ENCODE measurements at regions not wholly inside any gene's neighbourhood (a gene's known extent, or its start where the extent isn't known, plus 50 kb on each side); places are given as distances from the start of the nearest gene placed in this dataset.

GRCh38 chr2:60370814-60371213 is 182.6 kb downstream of the BCL11A start:
- H2AFZ ChIP-seq, result no peak overlapping the region
- no peaks in the 10 kb centered on the region for H3K9me3 ChIP-seq (ENCODE audit: low read depth)
- H3K79me2 ChIP-seq (ENCODE audit: insufficient read depth), result no peaks in the 10 kb centered on the region
- no peak for TF ChIP-seq EZH2phosphoT487 (IDR thresholded peaks at IDR 0.05; ENCODE audit: insufficient read depth, low read depth)
- TF ChIP-seq EZH2 (IDR thresholded peaks at IDR 0.05; ENCODE audit: insufficient read depth, poor library complexity, severe bottlenecking), result no peak
- no peak overlapping the region for H3K9ac ChIP-seq
- in situ Hi-C loops (cut with MboI), result no loop called here
- no peaks in the 10 kb centered on the region for H3F3A ChIP-seq (ENCODE audit: insufficient read depth)
- no peak overlapping the region for H3K4me3 ChIP-seq
- no peaks in the 10 kb centered on the region for H3K36me3 ChIP-seq (ENCODE audit: low read depth)
- H3K4me2 ChIP-seq (ENCODE audit: unreplicated experiment), result no peak overlapping the region
- no peaks in the 10 kb centered on the region for H3K9me2 ChIP-seq (ENCODE audit: insufficient read depth)
- no peaks in the 10 kb centered on the region for H3K4me1 ChIP-seq (ENCODE audit: insufficient read depth)
- H3K27ac ChIP-seq, result no peak overlapping the region
- 42 to 47% methylated on average over 4 of the region's 4 CpGs for WGBS, 2 experiments (ENCODE audit: low coverage in 1 of 2, low lambda C conversion rate in 2 of 2, missing lambda C conversion rate in 2 of 2)
- H3K27me3 ChIP-seq (replicated peaks; ENCODE audit: insufficient read depth), result no peaks in the 10 kb centered on the region
- no peak for DNase-seq
- no peaks in the 10 kb centered on the region for H4K20me1 ChIP-seq (ENCODE audit: insufficient read depth)

- Histone ChIP-seq H3K9ac (no peak overlapping the region), H3K27ac (no peak overlapping the region), H2AFZ (no peak overlapping the region), H3F3A (ENCODE audit: insufficient read depth) (no peaks in the 10 kb centered on the region), H3K9me3 (ENCODE audit: low read depth) (no peaks in the 10 kb centered on the region), H3K4me2 (ENCODE audit: unreplicated experiment) (no peak overlapping the region), H3K9me2 (ENCODE audit: insufficient read depth) (no peaks in the 10 kb centered on the region), H3K79me2 (ENCODE audit: insufficient read depth) (no peaks in the 10 kb centered on the region), H3K36me3 (ENCODE audit: low read depth) (no peaks in the 10 kb centered on the region), H3K27me3 (replicated peaks; ENCODE audit: insufficient read depth) (no peaks in the 10 kb centered on the region), H3K4me1 (ENCODE audit: insufficient read depth) (no peaks in the 10 kb centered on the region), H4K20me1 (ENCODE audit: insufficient read depth) (no peaks in the 10 kb centered on the region), H3K4me3 (no peak overlapping the region)
- no peak for TF ChIP-seq EZH2phosphoT487 (IDR thresholded peaks at IDR 0.05; ENCODE audit: insufficient read depth, low read depth)
- TF ChIP-seq EZH2 (IDR thresholded peaks at IDR 0.05; ENCODE audit: insufficient read depth, poor library complexity, severe bottlenecking), result no peak
- WGBS, 2 experiments (ENCODE audit: low coverage in 1 of 2, low lambda C conversion rate in 2 of 2, missing lambda C conversion rate in 2 of 2), result 54 to 57% methylated on average over 2 of the region's 2 CpGs
- in situ Hi-C loops (cut with MboI), result no loop called here
- DNase-seq, result no peak
These were observed 185.0 kb downstream of the BCL11A start for GRCh38 chr2:60368456-60368855.

- Histone ChIP-seq H3K4me2 (ENCODE audit: unreplicated experiment) (no peak overlapping the region), H3K4me1 (ENCODE audit: insufficient read depth) (no peaks in the 10 kb centered on the region), H4K20me1 (ENCODE audit: insufficient read depth) (no peaks in the 10 kb centered on the region), H3K79me2 (ENCODE audit: insufficient read depth) (no peaks in the 10 kb centered on the region), H3K9me3 (ENCODE audit: low read depth) (no peaks in the 10 kb centered on the region), H3K27me3 (replicated peaks; ENCODE audit: insufficient read depth) (no peaks in the 10 kb centered on the region), H3K4me3 (no peak overlapping the region), H2AFZ (no peak overlapping the region), H3K36me3 (ENCODE audit: low read depth) (no peaks in the 10 kb centered on the region), H3K9ac (no peak overlapping the region), H3K27ac (no peak overlapping the region), H3F3A (ENCODE audit: insufficient read depth) (no peaks in the 10 kb centered on the region), H3K9me2 (ENCODE audit: insufficient read depth) (no peaks in the 10 kb centered on the region)
- DNase-seq, result no peak
- TF ChIP-seq EZH2phosphoT487 (IDR thresholded peaks at IDR 0.05; ENCODE audit: insufficient read depth, low read depth) (no peak), EZH2 (IDR thresholded peaks at IDR 0.05; ENCODE audit: insufficient read depth, poor library complexity, severe bottlenecking) (no peak)
- WGBS, 2 experiments (ENCODE audit: low coverage in 1 of 2, low lambda C conversion rate in 2 of 2, missing lambda C conversion rate in 2 of 2), result 60 to 68% methylated on average over 4 of the region's 4 CpGs
- in situ Hi-C loops (cut with MboI), result no loop called here
These were observed 187.2 kb downstream of the BCL11A start for GRCh38 chr2:60366135-60366712.

- Histone ChIP-seq H3K36me3 (ENCODE audit: low read depth) (no peaks in the 10 kb centered on the region), H3K27ac (no peak overlapping the region), H3K4me2 (ENCODE audit: unreplicated experiment) (no peak overlapping the region), H3F3A (ENCODE audit: insufficient read depth) (no peaks in the 10 kb centered on the region), H2AFZ (no peak overlapping the region), H3K4me1 (ENCODE audit: insufficient read depth) (no peaks in the 10 kb centered on the region), H3K9me3 (ENCODE audit: low read depth) (no peaks in the 10 kb centered on the region), H3K27me3 (replicated peaks; ENCODE audit: insufficient read depth) (no peaks in the 10 kb centered on the region), H3K79me2 (ENCODE audit: insufficient read depth) (no peaks in the 10 kb centered on the region), H3K4me3 (no peak overlapping the region), H3K9me2 (ENCODE audit: insufficient read depth) (no peaks in the 10 kb centered on the region), H4K20me1 (ENCODE audit: insufficient read depth) (no peaks in the 10 kb centered on the region), H3K9ac (no peak overlapping the region)
- DNase-seq, result no peak
- TF ChIP-seq EZH2 (IDR thresholded peaks at IDR 0.05; ENCODE audit: insufficient read depth, poor library complexity, severe bottlenecking) (no peak), EZH2phosphoT487 (IDR thresholded peaks at IDR 0.05; ENCODE audit: insufficient read depth, low read depth) (no peak)
- WGBS, 2 experiments (ENCODE audit: low coverage in 1 of 2, low lambda C conversion rate in 2 of 2, missing lambda C conversion rate in 2 of 2), result 67 to 72% methylated on average over 5 of the region's 5 CpGs
- in situ Hi-C loops (cut with MboI), result no loop called here
These were observed 187.9 kb downstream of the BCL11A start for GRCh38 chr2:60365556-60365955.

DNA sequence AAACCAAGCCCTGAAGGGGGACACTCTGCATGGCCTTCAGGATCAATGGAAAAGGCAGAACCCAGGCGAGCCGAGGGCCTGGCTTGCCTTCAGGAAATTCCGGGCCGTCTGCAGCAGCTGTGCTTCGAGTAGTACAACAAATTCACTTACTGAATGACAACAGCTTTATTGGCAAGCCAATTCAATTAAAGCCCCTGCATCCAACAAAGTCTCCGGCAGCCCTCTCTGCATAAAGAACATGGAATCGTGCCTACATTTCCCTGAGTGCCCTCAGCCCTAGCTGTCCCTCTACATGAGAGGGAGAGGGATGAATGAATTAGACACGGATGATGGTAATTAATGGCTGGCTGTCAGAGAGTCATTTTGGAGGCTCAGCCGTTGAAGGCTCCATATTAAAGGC is 189.0 kb downstream of the BCL11A start:
- Histone ChIP-seq H2AFZ (no peak overlapping the region), H3K4me1 (ENCODE audit: insufficient read depth) (no peaks in the 10 kb centered on the region), H3K9ac (no peak overlapping the region), H3K27me3 (replicated peaks; ENCODE audit: insufficient read depth) (no peaks in the 10 kb centered on the region), H3K4me3 (no peak overlapping the region), H3K4me2 (ENCODE audit: unreplicated experiment) (no peak overlapping the region), H3F3A (ENCODE audit: insufficient read depth) (no peaks in the 10 kb centered on the region), H3K79me2 (ENCODE audit: insufficient read depth) (no peaks in the 10 kb centered on the region), H3K9me3 (ENCODE audit: low read depth) (no peaks in the 10 kb centered on the region), H3K27ac (no peak overlapping the region), H4K20me1 (ENCODE audit: insufficient read depth) (no peaks in the 10 kb centered on the region), H3K36me3 (ENCODE audit: low read depth) (no peaks in the 10 kb centered on the region), H3K9me2 (ENCODE audit: insufficient read depth) (no peaks in the 10 kb centered on the region)
- no peak for DNase-seq
- TF ChIP-seq EZH2 (IDR thresholded peaks at IDR 0.05; ENCODE audit: insufficient read depth, poor library complexity, severe bottlenecking) (no peak), EZH2phosphoT487 (IDR thresholded peaks at IDR 0.05; ENCODE audit: insufficient read depth, low read depth) (no peak)
- 31 to 32% methylated on average over 9 of the region's 9 CpGs for WGBS, 2 experiments (ENCODE audit: low coverage in 1 of 2, low lambda C conversion rate in 2 of 2, missing lambda C conversion rate in 2 of 2)
- in situ Hi-C loops (cut with MboI), result no loop called here

All from GM23248 (cell line).